Ascending aorta (tissue), 2 donors: ENCODE measurements at regions not wholly inside any gene's neighbourhood (a gene's known extent, or its start where the extent isn't known, plus 50 kb on each side); places are given as distances from the start of the nearest gene placed in this dataset.

Source experiments
- DNase-seq, 2 donors: peaks; one replicate each; pipeline ENCODE4 v3.0.0-alpha.2; 2019; ENCODE audit warnings: low spot score in 2 of 2
- H3K27ac ChIP-seq, 2 donors: fragments of 200-600 bp; sonication (generic); one replicate each; pipeline ENCODE4 v1.5.1; 2016 to 2017; ENCODE audit warnings: mild to moderate bottlenecking in 1 of 2
- H3K27me3 ChIP-seq: fragments of 200-600 bp; sonication (generic); one replicate; pipeline ENCODE4 v1.5.1; 2017
- H3K36me3 ChIP-seq, 2 donors: fragments of 200-600 bp; sonication (generic); one replicate each; pipeline ENCODE4 v1.5.1; 2016
- H3K4me1 ChIP-seq, 2 donors: fragments of 200-600 bp; sonication (generic); one replicate each; pipeline ENCODE4 v1.5.1; 2016 to 2017; ENCODE audit warnings: mild to moderate bottlenecking in 1 of 2
- H3K4me3 ChIP-seq, 2 donors: fragments of 200-600 bp; sonication (generic); one replicate each; pipeline ENCODE4 v1.5.1; 2016 to 2017; ENCODE audit warnings: mild to moderate bottlenecking in 1 of 2
- H3K9me3 ChIP-seq, 2 donors: fragments of 200-600 bp; sonication (generic); one replicate each; pipeline ENCODE4 v1.5.1; 2016
- intact Hi-C: fragments of 100-400 bp; cut with DNase I; formaldehyde crosslinking; loops from one replicate; pipeline ENCODE4 v1.15.1; 2023
- TF ChIP-seq, protein P1 (sequence below), 3 experiments: fragments of 200-600 bp in 2 of 3; fragments of 450-650 bp in 1 of 3; sonication (generic) in 2 of 3; IDR thresholded peaks; one replicate each; pipeline ENCODE4 v1.5.1; 2016 to 2019; ENCODE audit warnings: antibody characterized with exemption in 3 of 3, mild to moderate bottlenecking in 1 of 3, moderate library complexity in 1 of 3

DNA sequence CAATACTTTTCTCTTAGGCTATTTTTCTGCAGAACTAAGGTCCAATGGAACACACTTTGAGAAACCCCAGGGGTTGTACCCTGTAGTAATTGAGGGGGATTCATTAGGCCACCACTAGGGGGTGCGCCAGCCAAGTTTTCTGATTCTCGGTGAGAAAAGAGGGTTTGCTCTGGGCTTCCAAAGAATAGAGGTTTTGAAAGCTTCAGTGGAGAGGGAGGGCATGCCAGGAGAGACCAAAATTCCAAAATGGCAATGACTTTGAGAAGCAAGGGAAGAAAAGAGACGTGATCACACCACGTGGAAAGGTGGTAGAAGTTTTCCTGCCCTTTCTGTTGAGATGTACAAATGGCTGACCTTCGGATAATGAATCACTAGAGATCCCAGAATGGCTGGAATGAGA, 323.3 kb downstream of the RPS6KC1 start:
- TF ChIP-seq, protein P1, sequence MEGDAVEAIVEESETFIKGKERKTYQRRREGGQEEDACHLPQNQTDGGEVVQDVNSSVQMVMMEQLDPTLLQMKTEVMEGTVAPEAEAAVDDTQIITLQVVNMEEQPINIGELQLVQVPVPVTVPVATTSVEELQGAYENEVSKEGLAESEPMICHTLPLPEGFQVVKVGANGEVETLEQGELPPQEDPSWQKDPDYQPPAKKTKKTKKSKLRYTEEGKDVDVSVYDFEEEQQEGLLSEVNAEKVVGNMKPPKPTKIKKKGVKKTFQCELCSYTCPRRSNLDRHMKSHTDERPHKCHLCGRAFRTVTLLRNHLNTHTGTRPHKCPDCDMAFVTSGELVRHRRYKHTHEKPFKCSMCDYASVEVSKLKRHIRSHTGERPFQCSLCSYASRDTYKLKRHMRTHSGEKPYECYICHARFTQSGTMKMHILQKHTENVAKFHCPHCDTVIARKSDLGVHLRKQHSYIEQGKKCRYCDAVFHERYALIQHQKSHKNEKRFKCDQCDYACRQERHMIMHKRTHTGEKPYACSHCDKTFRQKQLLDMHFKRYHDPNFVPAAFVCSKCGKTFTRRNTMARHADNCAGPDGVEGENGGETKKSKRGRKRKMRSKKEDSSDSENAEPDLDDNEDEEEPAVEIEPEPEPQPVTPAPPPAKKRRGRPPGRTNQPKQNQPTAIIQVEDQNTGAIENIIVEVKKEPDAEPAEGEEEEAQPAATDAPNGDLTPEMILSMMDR (IDR thresholded peaks at IDR 0.05): peak; percentile 44 to 78 (median 72)
- no peaks in the 10 kb centered on the region for H3K36me3 ChIP-seq
- H3K27ac ChIP-seq: no peak overlapping the region
- DNase-seq: no peak
- no peaks in the 10 kb centered on the region for H3K27me3 ChIP-seq
- H3K4me1 ChIP-seq: no peaks in the 10 kb centered on the region
- no peak overlapping the region for H3K4me3 ChIP-seq
- intact Hi-C loops: no loop called here
- no peaks in the 10 kb centered on the region for H3K9me3 ChIP-seq

DNA sequence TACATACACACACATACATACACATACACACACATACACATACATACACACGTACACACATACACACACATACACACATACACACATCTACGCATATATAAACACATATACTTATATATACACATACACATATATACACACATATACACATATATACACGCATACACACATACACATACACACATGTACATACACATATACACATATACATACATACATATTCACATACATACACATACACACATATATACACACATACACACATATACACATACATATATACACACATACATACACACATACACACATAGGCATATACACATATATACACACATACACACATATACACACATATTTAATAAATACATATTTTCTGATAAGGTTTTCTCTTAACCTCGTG, 324.0 kb downstream of the RPS6KC1 start:
- H3K4me1 ChIP-seq: no peaks in the 10 kb centered on the region
- no peak overlapping the region for H3K4me3 ChIP-seq
- H3K27ac ChIP-seq: no peak overlapping the region
- H3K9me3 ChIP-seq: no peaks in the 10 kb centered on the region
- H3K27me3 ChIP-seq: no peaks in the 10 kb centered on the region
- intact Hi-C loops: no loop called here
- TF ChIP-seq, protein P1 (IDR thresholded peaks at IDR 0.05): no peak
- no peaks in the 10 kb centered on the region for H3K36me3 ChIP-seq
- DNase-seq: no peak

DNA sequence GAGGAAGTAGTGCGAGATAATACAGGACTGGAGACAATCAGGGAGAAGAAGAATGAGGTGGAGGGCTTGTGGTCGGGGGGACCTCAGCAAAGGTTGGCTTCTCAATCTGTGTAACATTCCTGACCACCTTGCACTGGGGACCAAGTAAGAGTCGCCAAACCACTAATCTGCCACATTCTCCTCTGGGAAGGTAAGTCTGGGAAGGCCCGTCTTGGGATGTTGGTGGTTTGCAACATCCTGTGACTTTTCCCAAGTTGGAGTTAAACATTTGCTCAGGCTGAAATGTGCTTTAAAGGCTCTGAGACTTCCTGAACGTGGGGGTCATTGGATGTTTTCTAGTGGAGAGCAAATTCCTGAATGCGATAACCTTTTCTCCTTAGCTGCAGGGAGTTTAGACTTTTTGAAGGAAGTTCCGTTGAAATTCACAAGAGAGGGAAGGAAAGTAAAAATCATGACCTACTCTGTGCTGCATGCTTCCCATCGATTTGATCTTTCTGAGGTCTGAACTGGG, 325.9 kb downstream of the RPS6KC1 start:
- H3K36me3 ChIP-seq: no peaks in the 10 kb centered on the region
- H3K4me1 ChIP-seq: no peaks in the 10 kb centered on the region
- DNase-seq: no peak
- no peaks in the 10 kb centered on the region for H3K27me3 ChIP-seq
- TF ChIP-seq, protein P1 (IDR thresholded peaks at IDR 0.05): no peak
- H3K9me3 ChIP-seq: no peaks in the 10 kb centered on the region
- intact Hi-C loops: no loop called here
- H3K4me3 ChIP-seq: no peak overlapping the region
- no peak overlapping the region for H3K27ac ChIP-seq

DNA sequence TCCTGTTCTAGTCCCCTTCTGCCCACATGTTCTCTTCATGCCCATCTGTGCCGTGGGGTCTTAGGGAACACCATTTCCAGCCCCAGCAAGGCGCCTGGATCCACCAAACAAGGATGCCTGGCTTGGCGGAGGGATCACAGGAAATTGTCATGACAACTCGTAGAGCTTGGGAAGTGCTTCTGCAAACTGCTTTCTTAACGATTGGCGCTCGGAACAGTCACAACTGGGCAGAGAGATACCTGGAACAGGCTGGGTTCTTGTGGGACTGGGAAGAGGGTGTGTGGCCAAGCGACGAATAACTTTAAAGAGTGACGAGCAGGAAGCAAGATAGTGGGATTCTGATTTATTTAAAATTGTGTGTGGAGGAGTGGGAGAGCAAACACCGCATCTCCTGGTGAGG, 329.8 kb downstream of the RPS6KC1 start:
- Histone ChIP-seq H3K9me3 (no peaks in the 10 kb centered on the region), H3K36me3 (no peaks in the 10 kb centered on the region), H3K4me1 (no peaks in the 10 kb centered on the region), H3K27me3 (no peaks in the 10 kb centered on the region), H3K27ac (no peak overlapping the region), H3K4me3 (no peak overlapping the region)
- TF ChIP-seq, protein P1 (IDR thresholded peaks at IDR 0.05): no peak
- intact Hi-C loops: no loop called here
- DNase-seq: no peak

DNA sequence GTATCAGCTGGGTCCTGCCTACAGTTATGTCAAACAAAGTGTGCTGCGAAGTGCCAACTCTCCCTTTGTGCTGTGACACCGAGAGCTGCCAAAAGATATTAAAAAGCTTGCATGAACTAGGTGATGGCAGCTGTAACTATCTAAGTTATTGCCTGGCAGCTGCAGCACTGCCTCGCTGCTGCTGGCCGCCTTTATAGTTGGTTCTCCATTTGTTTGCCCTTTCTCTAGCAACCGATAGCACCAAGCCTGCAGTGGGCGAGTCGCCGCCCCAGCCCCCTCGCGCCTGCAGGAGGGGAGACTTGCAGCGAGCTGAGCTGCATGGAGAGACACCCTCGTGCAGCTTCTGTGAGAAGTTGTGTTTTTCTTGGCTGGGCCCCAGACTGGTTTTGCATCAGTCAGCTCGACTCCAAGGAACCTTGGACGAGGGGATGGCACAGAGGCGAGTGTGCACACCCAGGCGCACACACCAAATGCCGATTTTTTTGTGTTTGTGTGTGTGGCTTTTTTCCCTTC, 330.6 kb downstream of the RPS6KC1 start:
- no peaks in the 10 kb centered on the region for H3K9me3 ChIP-seq
- no peak overlapping the region for H3K27ac ChIP-seq
- H3K4me1 ChIP-seq: no peaks in the 10 kb centered on the region
- no peak for DNase-seq
- no peak overlapping the region for H3K4me3 ChIP-seq
- H3K36me3 ChIP-seq: no peaks in the 10 kb centered on the region
- TF ChIP-seq, protein P1 (IDR thresholded peaks at IDR 0.05): no peak
- no peaks in the 10 kb centered on the region for H3K27me3 ChIP-seq
- intact Hi-C loops: no loop called here

DNA sequence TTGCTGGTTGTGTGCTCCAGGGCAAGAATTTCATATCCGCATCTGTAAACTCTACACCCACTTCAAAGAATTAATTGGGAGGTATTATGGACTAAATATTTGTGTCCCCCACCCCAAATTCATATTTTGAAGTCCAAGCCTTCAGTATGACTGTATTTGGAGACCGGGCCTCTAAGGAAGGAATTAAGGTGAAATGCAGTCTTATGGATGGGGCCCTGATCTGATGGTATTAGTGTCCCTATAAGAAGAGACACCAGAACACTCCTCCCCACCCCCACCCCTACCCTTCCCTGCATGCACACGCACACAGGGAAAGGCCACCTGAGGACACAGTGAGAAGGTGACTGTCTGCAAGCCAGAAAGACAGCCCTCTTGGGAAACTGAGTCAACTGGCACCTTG, 332.4 kb downstream of the RPS6KC1 start:
- Histone ChIP-seq H3K27me3 (no peaks in the 10 kb centered on the region), H3K9me3 (no peaks in the 10 kb centered on the region), H3K4me3 (no peak overlapping the region), H3K27ac (no peak overlapping the region), H3K36me3 (no peaks in the 10 kb centered on the region), H3K4me1 (no peaks in the 10 kb centered on the region)
- DNase-seq: no peak
- TF ChIP-seq, protein P1 (IDR thresholded peaks at IDR 0.05): no peak
- intact Hi-C loops: no loop called here
